Lower leg skin (tissue), 3 donors: ENCODE measurements at regions not wholly inside any gene's neighbourhood (a gene's known extent, or its start where the extent isn't known, plus 50 kb on each side); places are given as distances from the start of the nearest gene placed in this dataset.

ENCODE experiments used
- CTCF ChIP-seq, 3 donors: fragments of 450-650 bp; IDR thresholded peaks; one replicate each; pipeline ENCODE4 v1.5.1; 2016; ENCODE audit warnings: antibody characterized with exemption in 3 of 3, mild to moderate bottlenecking in 3 of 3, moderate library complexity in 2 of 3
- POLR2A ChIP-seq, 2 donors: fragments of 450-650 bp; IDR thresholded peaks; one replicate each; pipeline ENCODE4 v1.6.1; 2016 to 2017; ENCODE audit warnings: antibody characterized with exemption in 2 of 2, mild to moderate bottlenecking in 1 of 2, moderate library complexity in 1 of 2

- TF ChIP-seq POLR2A (IDR thresholded peaks at IDR 0.05), result no peak
- TF ChIP-seq CTCF (IDR thresholded peaks at IDR 0.05), result no peak
Measured at GRCh38 chr14:29486132-29486531, 441.5 kb downstream of the PRKD1 start.
